Large intestine (tissue), 3 donors: ENCODE measurements at regions not wholly inside any gene's neighbourhood (a gene's known extent, or its start where the extent isn't known, plus 50 kb on each side); places are given as distances from the start of the nearest gene placed in this dataset.

Experiments used
- DNase-seq, 2 donors: peaks; one replicate each; pipeline versions ENCODE4 v3.0.0 to v3.0.0-alpha.2; 2013
- H3K27ac ChIP-seq: one replicate; pipeline ENCODE4 v1.5.1; 2013; ENCODE audit warnings: low read length
- H3K27me3 ChIP-seq: 2 replicates; pipeline ENCODE4 v1.6.1; 2013; ENCODE audit warnings: low read length; ENCODE audit not compliant: control insufficient read depth, insufficient read depth
- H3K36me3 ChIP-seq: 2 replicates; pipeline ENCODE4 v1.6.1; 2013; ENCODE audit warnings: low read length; ENCODE audit not compliant: control insufficient read depth, insufficient read depth
- H3K4me1 ChIP-seq: one replicate; pipeline ENCODE4 v1.6.1; 2013; ENCODE audit warnings: low read length; ENCODE audit not compliant: control insufficient read depth, insufficient read depth
- H3K4me3 ChIP-seq: one replicate; pipeline ENCODE4 v1.5.1; 2013; ENCODE audit warnings: low read length
- H3K9me3 ChIP-seq: one replicate; pipeline ENCODE4 v1.6.1; 2013; ENCODE audit warnings: mild to moderate bottlenecking, low read depth, low read length, moderate library complexity; ENCODE audit not compliant: control insufficient read depth
- WGBS: methylation state at CpG from one replicate; pipeline ENCODE4 v1.1.5; 2013; ENCODE audit warnings: low lambda C conversion rate; ENCODE audit not compliant: insufficient coverage; 5-methylcytosine and 5-hydroxymethylcytosine counted together

GRCh38 chr5:143761663-143762062, 50.3 kb upstream of the HMHB1 start:
- Histone ChIP-seq H3K4me1 (no peaks in the 10 kb centered on the region), H3K36me3 (no peaks in the 10 kb centered on the region), H3K27ac (no peak overlapping the region), H3K27me3 (no peaks in the 10 kb centered on the region), H3K9me3 (no peaks in the 10 kb centered on the region), H3K4me3 (no peak overlapping the region)
- no peak for DNase-seq
- WGBS = no CpG with 5 or more reads among the region's 3 CpGs

- no peaks in the 10 kb centered on the region for H3K9me3 ChIP-seq
- no peak overlapping the region for H3K4me3 ChIP-seq
- H3K27me3 ChIP-seq = no peaks in the 10 kb centered on the region
- no peak overlapping the region for H3K27ac ChIP-seq
- no CpG with 5 or more reads among the region's 1 CpG for WGBS
- no peak for DNase-seq
- H3K36me3 ChIP-seq = no peaks in the 10 kb centered on the region
- no peaks in the 10 kb centered on the region for H3K4me1 ChIP-seq
Measured at GRCh38 chr5:143760755-143761154, 51.2 kb upstream of the HMHB1 start.

- no peaks in the 10 kb centered on the region for H3K27me3 ChIP-seq
- no peak overlapping the region for H3K4me3 ChIP-seq
- WGBS = no CpG with 5 or more reads among the region's 1 CpG
- no peaks in the 10 kb centered on the region for H3K4me1 ChIP-seq
- H3K36me3 ChIP-seq = no peaks in the 10 kb centered on the region
- no peaks in the 10 kb centered on the region for H3K9me3 ChIP-seq
- no peak for DNase-seq
- H3K27ac ChIP-seq = no peak overlapping the region
Measured at GRCh38 chr5:143760131-143760505, 51.8 kb upstream of the HMHB1 start.

- Histone ChIP-seq H3K36me3 (no peaks in the 10 kb centered on the region), H3K27ac (no peak overlapping the region), H3K9me3 (no peaks in the 10 kb centered on the region), H3K27me3 (no peaks in the 10 kb centered on the region), H3K4me1 (no peaks in the 10 kb centered on the region), H3K4me3 (no peak overlapping the region)
- no CpG with 5 or more reads among the region's 1 CpG for WGBS
- no peak for DNase-seq
Measured at GRCh38 chr5:143759396-143760130, 52.4 kb upstream of the HMHB1 start.

- Histone ChIP-seq H3K4me1 (no peaks in the 10 kb centered on the region), H3K36me3 (no peaks in the 10 kb centered on the region), H3K9me3 (no peaks in the 10 kb centered on the region), H3K4me3 (no peak overlapping the region), H3K27me3 (no peaks in the 10 kb centered on the region), H3K27ac (no peak overlapping the region)
- DNase-seq = no peak
- 100% methylated on average over 1 of the region's 3 CpGs for WGBS
Measured at GRCh38 chr5:143758750-143759149, 53.2 kb upstream of the HMHB1 start.

- no peaks in the 10 kb centered on the region for H3K27me3 ChIP-seq
- no peak for DNase-seq
Measured at GRCh38 chr5:143758015-143758414, 53.9 kb upstream of the HMHB1 start.

GRCh38 chr5:143757116-143757515, 54.8 kb upstream of the HMHB1 start:
- H3K27ac ChIP-seq = no peak overlapping the region
- H3K36me3 ChIP-seq = no peaks in the 10 kb centered on the region
- no peak for DNase-seq
- no peaks in the 10 kb centered on the region for H3K9me3 ChIP-seq
- no peak overlapping the region for H3K4me3 ChIP-seq
- H3K4me1 ChIP-seq = no peaks in the 10 kb centered on the region
- no peaks in the 10 kb centered on the region for H3K27me3 ChIP-seq
- WGBS = no CpG with 5 or more reads among the region's 2 CpGs

More at GRCh38 chr5:143758015-143758414, 53.9 kb upstream of the HMHB1 start:
- Histone ChIP-seq H3K36me3 (no peaks in the 10 kb centered on the region), H3K4me1 (no peaks in the 10 kb centered on the region), H3K27ac (no peak overlapping the region), H3K4me3 (no peak overlapping the region), H3K9me3 (no peaks in the 10 kb centered on the region)
- no CpG with 5 or more reads among the region's 2 CpGs for WGBS

GRCh38 chr5:143755966-143756365, 56.0 kb upstream of the HMHB1 start:
- Histone ChIP-seq H3K4me1 (no peaks in the 10 kb centered on the region), H3K36me3 (no peaks in the 10 kb centered on the region), H3K4me3 (no peak overlapping the region), H3K9me3 (no peaks in the 10 kb centered on the region), H3K27me3 (no peaks in the 10 kb centered on the region), H3K27ac (no peak overlapping the region)
- no peak for DNase-seq
- WGBS = 60% methylated on average over 1 of the region's 1 CpG

GRCh38 chr5:143752165-143752850, 59.7 kb upstream of the HMHB1 start:
- H3K4me1 ChIP-seq = no peaks in the 10 kb centered on the region
- DNase-seq = no peak
- H3K36me3 ChIP-seq = no peaks in the 10 kb centered on the region
- no CpG with 5 or more reads among the region's 9 CpGs for WGBS
- H3K27me3 ChIP-seq = no peaks in the 10 kb centered on the region
- no peak overlapping the region for H3K4me3 ChIP-seq
- H3K9me3 ChIP-seq = no peaks in the 10 kb centered on the region
- H3K27ac ChIP-seq = no peak overlapping the region

- no CpG with 5 or more reads among the region's 4 CpGs for WGBS
- Histone ChIP-seq H3K4me3 (no peak overlapping the region), H3K27me3 (no peaks in the 10 kb centered on the region), H3K4me1 (no peaks in the 10 kb centered on the region), H3K9me3 (no peaks in the 10 kb centered on the region), H3K36me3 (no peaks in the 10 kb centered on the region), H3K27ac (no peak overlapping the region)
- DNase-seq = no peak
Measured at GRCh38 chr5:143751342-143751741, 60.6 kb upstream of the HMHB1 start.
